PC-3 (cell line): ENCODE measurements at regions not wholly inside any gene's neighbourhood (a gene's known extent, or its start where the extent isn't known, plus 50 kb on each side); places are given as distances from the start of the nearest gene placed in this dataset.
"Not testable (repeated sequence)": the region's sequence is repeated elsewhere in the genome, so short reads cannot be mapped to it uniquely, and the experiment has no call there.

Experiments used
- ATAC-seq: fragments of 200-7000 bp; cut with Tn5 transposase; 2 replicates; pipeline ENCODE4 v1.9.1; 2020; ENCODE audit warnings: mild to moderate bottlenecking, moderate library complexity
- BruUV-seq: library from RNA; stranded (reverse); fragments of 400-500 nt; replicated peaks from 2 replicates; lab custom pipeline; 2021; lab: Mats Ljungman, UMichigan
- CTCF ChIA-PET: fragments of 300-600 bp; sonication (Branson Sonifier 250); formaldehyde crosslinking; loops from one replicate; lab custom pipeline; 2022; ENCODE audit warnings: antibody characterized with exemption; lab: Charles Lee
- POLR2A ChIA-PET: fragments of 300-600 bp; sonication (Branson Sonifier 250); formaldehyde crosslinking; loops from one replicate; lab custom pipeline; 2022; ENCODE audit warnings: antibody characterized with exemption; ENCODE audit not compliant: unreplicated experiment; lab: Charles Lee
- DNase-seq: peaks from one replicate; pipeline ENCODE4 v3.0.0-alpha.2; 2015
- H2AFZ ChIP-seq: fragments of 300-600 bp; sonication (generic); 2 replicates; pipeline ENCODE4 v1.6.0; 2016; ENCODE audit warnings: antibody characterized with exemption, low read length
- H3F3A ChIP-seq: fragments of 300-600 bp; sonication (generic); one replicate; pipeline ENCODE4 v1.6.0; 2017; ENCODE audit warnings: antibody characterized with exemption, low read length, control low read depth, mild to moderate bottlenecking; ENCODE audit not compliant: unreplicated experiment
- H3K27ac ChIP-seq: fragments of 300-600 bp; sonication (generic); 2 replicates; pipeline ENCODE4 v1.5.1; 2016; ENCODE audit warnings: mild to moderate bottlenecking, low read length
- H3K27me3 ChIP-seq: fragments of 300-600 bp; sonication (generic); 2 replicates; pipeline ENCODE4 v1.6.1; 2016; ENCODE audit warnings: low read length, mixed read lengths
- H3K36me3 ChIP-seq: fragments of 300-600 bp; sonication (generic); 2 replicates; pipeline ENCODE4 v1.6.1; 2016; ENCODE audit warnings: low read depth, mixed run types, low read length, mixed read lengths
- H3K4me1 ChIP-seq: fragments of 300-600 bp; sonication (generic); 2 replicates; pipeline ENCODE4 v1.5.1; 2016; ENCODE audit warnings: low read length; ENCODE audit not compliant: insufficient read depth
- H3K4me2 ChIP-seq: fragments of 300-600 bp; sonication (generic); 2 replicates; pipeline ENCODE4 v1.6.0; 2016; ENCODE audit warnings: low read length
- H3K4me3 ChIP-seq: fragments of 300-600 bp; sonication (generic); 2 replicates; pipeline ENCODE4 v1.5.1; 2016; ENCODE audit warnings: mild to moderate bottlenecking, low read length, mixed read lengths
- H3K79me2 ChIP-seq: fragments of 300-600 bp; sonication (generic); 2 replicates; pipeline ENCODE4 v1.6.1; 2017; ENCODE audit warnings: low read length, mixed read lengths
- H3K9ac ChIP-seq: fragments of 300-600 bp; sonication (generic); 2 replicates; pipeline ENCODE4 v1.6.0; 2016; ENCODE audit warnings: mild to moderate bottlenecking, low read length
- H3K9me2 ChIP-seq: fragments of 300-600 bp; sonication (generic); replicated peaks from 2 replicates; pipeline ENCODE4 v1.6.1; 2016; ENCODE audit warnings: mixed run types, low read length, mixed read lengths
- H3K9me3 ChIP-seq: fragments of 300-600 bp; sonication (generic); 2 replicates; pipeline ENCODE4 v1.6.1; 2016; ENCODE audit warnings: low read length, mixed read lengths
- H4K20me1 ChIP-seq: fragments of 300-600 bp; sonication (generic); 2 replicates; pipeline ENCODE4 v1.6.1; 2016; ENCODE audit warnings: low read length, mixed read lengths
- EZH2 ChIP-seq: fragments of 300-600 bp; sonication (generic); IDR thresholded peaks from one replicate; pipeline ENCODE4 v1.6.1; 2017; ENCODE audit warnings: antibody characterized with exemption, mild to moderate bottlenecking, low read length; ENCODE audit not compliant: unreplicated experiment
- EZH2phosphoT487 ChIP-seq: fragments of 300-600 bp; sonication (generic); IDR thresholded peaks from 2 replicates; pipeline ENCODE4 v1.6.1; 2018; ENCODE audit warnings: mild to moderate bottlenecking, antibody characterized with exemption, low read length, borderline replicate concordance
- intact Hi-C: fragments of 100-400 bp; cut with micrococcal nuclease; formaldehyde crosslinking; loops from 2 replicates; pipeline ENCODE4 v1.9.0; 2023
- TF ChIP-seq, protein P1 (sequence below): fragments of 300-600 bp; sonication (generic); conservative IDR thresholded peaks from 2 replicates; pipeline ENCODE4 v1.5.1; 2017; ENCODE audit warnings: antibody characterized with exemption, low read depth, mild to moderate bottlenecking, low read length

DNA sequence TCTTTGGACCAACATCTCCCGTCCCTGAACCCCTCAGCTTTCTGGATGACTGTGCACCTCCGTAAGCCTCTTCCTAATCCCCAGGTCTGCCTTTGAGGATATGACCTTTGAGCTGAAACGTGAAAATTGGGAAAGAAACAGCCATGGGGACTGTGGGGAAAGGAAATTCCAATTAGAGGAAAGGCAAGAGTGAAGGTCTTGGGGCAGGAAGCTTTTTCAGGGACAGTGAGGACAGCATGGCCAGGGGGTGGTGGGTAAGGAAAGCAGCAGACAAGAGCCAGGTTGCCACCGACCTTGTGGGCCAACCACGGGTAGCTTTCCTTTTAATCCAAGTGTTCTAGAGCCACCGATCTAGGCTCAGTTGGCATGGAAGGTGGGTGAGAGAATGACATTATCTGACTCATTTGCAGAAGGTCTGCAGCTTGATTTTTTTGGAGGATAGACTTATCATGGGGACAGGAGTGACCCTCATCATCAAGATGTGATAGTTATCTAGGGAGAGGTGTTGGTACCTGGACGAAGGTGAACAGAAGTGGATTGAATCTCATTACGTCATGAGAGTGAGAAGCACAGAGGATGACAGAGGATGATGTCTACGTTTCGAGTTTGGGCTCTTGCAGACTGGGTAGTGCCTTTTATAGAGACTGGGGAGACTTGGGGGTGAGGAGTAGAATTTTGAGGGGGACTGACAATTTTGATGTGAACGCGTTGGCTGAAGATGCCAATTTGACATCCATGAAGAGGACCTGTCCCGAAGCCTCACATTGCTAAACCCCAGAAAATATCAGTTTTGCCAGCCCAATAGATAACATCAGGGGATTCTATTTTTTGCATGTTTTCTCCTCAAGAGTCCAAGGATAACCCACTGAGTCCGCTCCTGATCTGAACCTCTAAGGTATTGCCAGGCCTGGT, 136.7 kb upstream of the PEG3 start:
- Histone ChIP-seq H2AFZ (no peak overlapping the region), H3K4me3 (no peak overlapping the region), H3K9me2 (no peaks in the 10 kb centered on the region), H3K9me3 (peaks cover 27% of the 10 kb centered on the region; the same call in 1 of the 2 replicates), H3F3A (no peaks in the 10 kb centered on the region), H3K4me2 (no peak overlapping the region), H3K79me2 (no peaks in the 10 kb centered on the region), H3K27ac (no peak overlapping the region), H3K27me3 (peaks cover 20% of the 10 kb centered on the region), H3K36me3 (no peaks in the 10 kb centered on the region), H3K9ac (no peak overlapping the region), H3K4me1 (no peaks in the 10 kb centered on the region), H4K20me1 (no peaks in the 10 kb centered on the region)
- intact Hi-C loops, result no loop called here
- no TSS peak for BruUV-seq
- CTCF ChIA-PET, result no interaction called here
- POLR2A ChIA-PET, result no interaction called here
- DNase-seq, result no peak
- no peak for ATAC-seq
- TF ChIP-seq, protein P1, sequence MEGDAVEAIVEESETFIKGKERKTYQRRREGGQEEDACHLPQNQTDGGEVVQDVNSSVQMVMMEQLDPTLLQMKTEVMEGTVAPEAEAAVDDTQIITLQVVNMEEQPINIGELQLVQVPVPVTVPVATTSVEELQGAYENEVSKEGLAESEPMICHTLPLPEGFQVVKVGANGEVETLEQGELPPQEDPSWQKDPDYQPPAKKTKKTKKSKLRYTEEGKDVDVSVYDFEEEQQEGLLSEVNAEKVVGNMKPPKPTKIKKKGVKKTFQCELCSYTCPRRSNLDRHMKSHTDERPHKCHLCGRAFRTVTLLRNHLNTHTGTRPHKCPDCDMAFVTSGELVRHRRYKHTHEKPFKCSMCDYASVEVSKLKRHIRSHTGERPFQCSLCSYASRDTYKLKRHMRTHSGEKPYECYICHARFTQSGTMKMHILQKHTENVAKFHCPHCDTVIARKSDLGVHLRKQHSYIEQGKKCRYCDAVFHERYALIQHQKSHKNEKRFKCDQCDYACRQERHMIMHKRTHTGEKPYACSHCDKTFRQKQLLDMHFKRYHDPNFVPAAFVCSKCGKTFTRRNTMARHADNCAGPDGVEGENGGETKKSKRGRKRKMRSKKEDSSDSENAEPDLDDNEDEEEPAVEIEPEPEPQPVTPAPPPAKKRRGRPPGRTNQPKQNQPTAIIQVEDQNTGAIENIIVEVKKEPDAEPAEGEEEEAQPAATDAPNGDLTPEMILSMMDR, result no peak
- no peak for TF ChIP-seq EZH2phosphoT487
- no peak for TF ChIP-seq EZH2

DNA sequence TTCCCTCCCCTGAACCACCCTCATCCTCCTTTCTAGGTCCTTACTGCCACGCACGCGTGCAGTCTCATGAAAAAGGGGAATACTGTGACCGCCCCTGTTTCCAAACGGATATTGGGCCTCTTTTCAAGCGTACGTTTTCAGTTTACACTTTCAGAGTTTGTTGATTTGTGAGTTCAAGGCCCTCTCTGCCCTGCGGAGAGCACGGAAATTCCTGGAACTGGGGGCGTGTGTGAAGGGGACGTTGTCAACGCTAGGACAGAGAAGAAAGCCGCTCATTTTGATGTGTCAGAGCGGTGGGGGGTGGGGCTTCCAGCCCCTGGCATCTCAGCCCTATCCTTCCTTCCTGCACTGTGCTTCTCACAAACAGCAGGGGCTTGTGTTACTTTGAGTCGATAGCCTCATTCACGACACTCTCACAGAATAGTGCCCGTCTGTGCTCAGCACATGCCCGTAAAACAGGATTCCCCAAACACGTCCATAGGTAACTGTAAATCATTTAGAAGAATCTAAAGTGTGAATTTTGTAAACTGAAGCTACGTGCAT, 137.6 kb upstream of the PEG3 start:
- Histone ChIP-seq H3K79me2 (no peaks in the 10 kb centered on the region), H3K9me3 (peaks cover 27% of the 10 kb centered on the region; the same call in 1 of the 2 replicates), H3K36me3 (no peaks in the 10 kb centered on the region), H3K9ac (no peak overlapping the region), H2AFZ (no peak overlapping the region), H3K4me3 (no peak overlapping the region), H3K27me3 (peaks cover 16% of the 10 kb centered on the region; the same call in 1 of the 2 replicates), H3K9me2 (no peaks in the 10 kb centered on the region), H4K20me1 (no peaks in the 10 kb centered on the region), H3F3A (no peaks in the 10 kb centered on the region), H3K4me2 (no peak overlapping the region), H3K27ac (no peak overlapping the region), H3K4me1 (no peaks in the 10 kb centered on the region)
- BruUV-seq, result no TSS peak
- intact Hi-C loops, result no loop called here
- ChIA-PET CTCF (no interaction called here), POLR2A (no interaction called here)
- DNase-seq, result no peak
- TF ChIP-seq, protein P1, result no peak
- TF ChIP-seq EZH2, result no peak
- no peak for TF ChIP-seq EZH2phosphoT487
- ATAC-seq, result no peak

DNA sequence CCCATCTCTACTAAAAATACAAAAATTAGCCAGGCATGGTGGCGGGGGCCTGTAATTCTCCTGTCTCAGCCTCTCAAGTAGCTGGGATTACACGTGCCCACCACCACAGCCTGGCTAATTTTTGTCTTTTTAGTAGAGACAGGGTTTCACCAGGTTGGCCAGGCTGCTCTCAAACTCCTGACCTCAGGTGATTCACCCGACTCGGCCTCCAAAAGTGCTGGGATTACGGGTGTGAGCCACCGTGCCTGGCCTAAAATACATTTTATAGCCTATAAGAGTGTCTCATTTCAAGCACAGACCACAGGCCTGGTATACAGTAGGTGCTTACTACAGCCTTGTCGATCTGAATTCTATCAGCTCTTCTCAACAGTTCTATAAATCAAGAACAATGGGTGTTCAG, 139.5 kb upstream of the USP29 start:
- H3K36me3 ChIP-seq, H3K4me2 ChIP-seq, H3K9ac ChIP-seq, H3K4me1 ChIP-seq, ATAC-seq, H3K4me3 ChIP-seq, H3K27me3 ChIP-seq, H3K27ac ChIP-seq, H3K9me2 ChIP-seq, DNase-seq, POLR2A ChIA-PET, intact Hi-C loops, H2AFZ ChIP-seq, H3F3A ChIP-seq, H4K20me1 ChIP-seq, BruUV-seq, CTCF ChIA-PET, H3K79me2 ChIP-seq: not testable (repeated sequence)
- peaks cover 25% of the 10 kb centered on the region for H3K9me3 ChIP-seq
